ENCODE measurements at regions not wholly inside any gene's neighbourhood (a gene's known extent, or its start where the extent isn't known, plus 50 kb on each side); places are given as distances from the start of the nearest gene placed in this dataset.

- no peak for TF ChIP-seq CTCF (IDR thresholded peaks at IDR 0.05; ENCODE audit: insufficient read depth, low read length, severe bottlenecking)
- DNase-seq (ENCODE audit: low read depth): no peak
- Histone ChIP-seq H3K27me3 (ENCODE audit: control insufficient read depth, insufficient read depth, low read length) (peaks cover 3% of the 10 kb centered on the region), H3K36me3 (ENCODE audit: control insufficient read depth, insufficient read depth, low read length) (no peaks in the 10 kb centered on the region), H3K4me3 (ENCODE audit: low read depth, low read length) (no peak overlapping the region)
- no peak for FAIRE-seq
Measured at GRCh38 chr2:16273111-16273510, 332.8 kb downstream of the MYCN start.

GRCh38 chr2:16272038-16272788 lies 331.9 kb downstream of the MYCN start:
- H3K27me3 ChIP-seq (ENCODE audit: control insufficient read depth, insufficient read depth, low read length): peaks cover 3% of the 10 kb centered on the region
- FAIRE-seq (no peak), DNase-seq (ENCODE audit: low read depth) (no peak)
- no peak for TF ChIP-seq CTCF (IDR thresholded peaks at IDR 0.05; ENCODE audit: insufficient read depth, low read length, severe bottlenecking)
- no peaks in the 10 kb centered on the region for H3K36me3 ChIP-seq (ENCODE audit: control insufficient read depth, insufficient read depth, low read length)
- H3K4me3 ChIP-seq (ENCODE audit: low read depth, low read length): no peak overlapping the region

GRCh38 chr2:16271231-16271896 lies 331.0 kb downstream of the MYCN start:
- TF ChIP-seq CTCF (IDR thresholded peaks at IDR 0.05; ENCODE audit: insufficient read depth, low read length, severe bottlenecking): no peak
- no peak for DNase-seq (ENCODE audit: low read depth)
- H3K27me3 ChIP-seq (ENCODE audit: control insufficient read depth, insufficient read depth, low read length): peaks cover 3% of the 10 kb centered on the region
- H3K36me3 ChIP-seq (ENCODE audit: control insufficient read depth, insufficient read depth, low read length): no peaks in the 10 kb centered on the region
- H3K4me3 ChIP-seq (ENCODE audit: low read depth, low read length): no peak overlapping the region
- FAIRE-seq: no peak

GRCh38 chr2:16270441-16270840 lies 330.1 kb downstream of the MYCN start:
- Histone ChIP-seq H3K36me3 (ENCODE audit: control insufficient read depth, insufficient read depth, low read length) (no peaks in the 10 kb centered on the region), H3K27me3 (ENCODE audit: control insufficient read depth, insufficient read depth, low read length) (peaks cover 3% of the 10 kb centered on the region), H3K4me3 (ENCODE audit: low read depth, low read length) (no peak overlapping the region)
- no peak for DNase-seq (ENCODE audit: low read depth)
- no peak for TF ChIP-seq CTCF (IDR thresholded peaks at IDR 0.05; ENCODE audit: insufficient read depth, low read length, severe bottlenecking)
- no peak for FAIRE-seq

- no peak for DNase-seq (ENCODE audit: low read depth)
- FAIRE-seq: no peak
- Histone ChIP-seq H3K4me3 (ENCODE audit: low read depth, low read length) (no peak overlapping the region), H3K36me3 (ENCODE audit: control insufficient read depth, insufficient read depth, low read length) (no peaks in the 10 kb centered on the region), H3K27me3 (ENCODE audit: control insufficient read depth, insufficient read depth, low read length) (peaks cover 3% of the 10 kb centered on the region)
- TF ChIP-seq CTCF (IDR thresholded peaks at IDR 0.05; ENCODE audit: insufficient read depth, low read length, severe bottlenecking): no peak
Measured at GRCh38 chr2:16268301-16269000, 328.1 kb downstream of the MYCN start.
